H9 (cell line): ENCODE measurements at regions not wholly inside any gene's neighbourhood (a gene's known extent, or its start where the extent isn't known, plus 50 kb on each side); places are given as distances from the start of the nearest gene placed in this dataset.

Experiments used
- DNase-seq: peaks from one replicate; pipeline ENCODE4 v3.0.0-alpha.2; 2017
- H2AFZ ChIP-seq: one replicate; pipeline ENCODE4 v1.6.1; 2013; ENCODE audit warnings: mild to moderate bottlenecking, low read length, control low read depth, moderate library complexity
- H2AK5ac ChIP-seq: 2 replicates; pipeline ENCODE4 v1.6.1; 2013; ENCODE audit warnings: low read length, control low read depth, mixed read lengths; ENCODE audit not compliant: insufficient read length
- H2BK120ac ChIP-seq: one replicate; pipeline ENCODE4 v1.6.1; 2013; ENCODE audit warnings: low read depth, mild to moderate bottlenecking, low read length, control low read depth, inconsistent platforms; ENCODE audit not compliant: poor library complexity, severe bottlenecking
- H2BK12ac ChIP-seq: 2 replicates; pipeline ENCODE4 v1.6.1; 2013; ENCODE audit warnings: low read length, control low read depth, mixed read lengths, low read depth; ENCODE audit not compliant: insufficient read length
- H2BK15ac ChIP-seq: 2 replicates; pipeline ENCODE4 v1.6.1; 2013; ENCODE audit warnings: low read depth, low read length, control low read depth
- H2BK20ac ChIP-seq: one replicate; pipeline ENCODE4 v1.6.1; 2013; ENCODE audit warnings: low read depth, mild to moderate bottlenecking, low read length, control low read depth, inconsistent platforms; ENCODE audit not compliant: poor library complexity, severe bottlenecking
- H2BK5ac ChIP-seq: 2 replicates; pipeline ENCODE4 v1.6.1; 2013; ENCODE audit warnings: low read length, control low read depth, mixed read lengths; ENCODE audit not compliant: insufficient read length
- H3K14ac ChIP-seq: 2 replicates; pipeline ENCODE4 v1.6.1; 2013; ENCODE audit warnings: low read length, control low read depth; ENCODE audit not compliant: insufficient read depth
- H3K18ac ChIP-seq: 2 replicates; pipeline ENCODE4 v1.6.1; 2013; ENCODE audit warnings: low read depth, mild to moderate bottlenecking, mixed read lengths, low read length, control low read depth; ENCODE audit not compliant: insufficient read length
- H3K23ac ChIP-seq: 2 replicates; pipeline ENCODE4 v1.6.1; 2013; ENCODE audit warnings: low read length, control low read depth, mixed read lengths, low read depth; ENCODE audit not compliant: insufficient read length
- H3K23me2 ChIP-seq: 2 replicates; pipeline ENCODE4 v1.6.1; 2013; ENCODE audit warnings: low read depth, mild to moderate bottlenecking, mixed read lengths, low read length, control low read depth; ENCODE audit not compliant: insufficient read length, poor library complexity, severe bottlenecking
- H3K27ac ChIP-seq: 2 replicates; pipeline ENCODE4 v1.5.1; 2013; ENCODE audit warnings: low read length, control low read depth, mixed read lengths, low read depth; ENCODE audit not compliant: insufficient read length
- H3K27me3 ChIP-seq: 2 replicates; pipeline ENCODE4 v1.6.1; 2013; ENCODE audit warnings: low read length, control low read depth, inconsistent platforms; ENCODE audit not compliant: insufficient read depth
- H3K4ac ChIP-seq: 2 replicates; pipeline ENCODE4 v1.6.1; 2013; ENCODE audit warnings: low read depth, mild to moderate bottlenecking, control low read depth, inconsistent platforms, low read length, moderate library complexity
- H3K4me1 ChIP-seq: 2 replicates; pipeline ENCODE4 v1.6.1; 2013; ENCODE audit warnings: low read length, control low read depth, inconsistent platforms; ENCODE audit not compliant: insufficient read depth
- H3K4me2 ChIP-seq: 2 replicates; pipeline ENCODE4 v1.6.1; 2013; ENCODE audit warnings: low read length, control low read depth, mixed read lengths; ENCODE audit not compliant: insufficient read length, insufficient read depth
- H3K56ac ChIP-seq: 2 replicates; pipeline ENCODE4 v1.6.1; 2013; ENCODE audit warnings: low read depth, mild to moderate bottlenecking, mixed read lengths, low read length, control low read depth; ENCODE audit not compliant: insufficient read length
- H3K79me1 ChIP-seq: 2 replicates; pipeline ENCODE4 v1.6.1; 2013; ENCODE audit warnings: low read depth, mild to moderate bottlenecking, moderate library complexity, low read length, control low read depth, inconsistent platforms; ENCODE audit not compliant: insufficient read depth, poor library complexity, severe bottlenecking
- H3K79me2 ChIP-seq: 2 replicates; pipeline ENCODE4 v1.6.1; 2013; ENCODE audit warnings: low read length, control low read depth, inconsistent platforms; ENCODE audit not compliant: insufficient read depth
- H3K9ac ChIP-seq: 2 replicates; pipeline ENCODE4 v1.6.1; 2013; ENCODE audit warnings: low read length, control low read depth, mixed read lengths; ENCODE audit not compliant: insufficient read length; ENCODE audit errors: extremely low read depth
- H3K9me3 ChIP-seq: one replicate; pipeline ENCODE4 v1.6.1; 2013; ENCODE audit warnings: low read depth, low read length, inconsistent platforms; ENCODE audit not compliant: control insufficient read depth
- H3T11ph ChIP-seq: one replicate; pipeline ENCODE4 v1.6.1; 2013; ENCODE audit warnings: mild to moderate bottlenecking, low read length, control low read depth, inconsistent platforms
- H4K20me1 ChIP-seq: one replicate; pipeline ENCODE4 v1.6.1; 2013; ENCODE audit not compliant: control insufficient read depth, insufficient read length, insufficient read depth
- H4K5ac ChIP-seq: 2 replicates; pipeline ENCODE4 v1.6.1; 2013; ENCODE audit warnings: low read depth, mild to moderate bottlenecking, mixed read lengths, low read length, control low read depth; ENCODE audit not compliant: insufficient read length
- H4K8ac ChIP-seq: replicated peaks from 2 replicates; pipeline ENCODE4 v1.6.1; 2013; ENCODE audit warnings: low read length, control low read depth, mixed read lengths, low read depth; ENCODE audit not compliant: insufficient read length
- H4K91ac ChIP-seq: 2 replicates; pipeline ENCODE4 v1.6.1; 2013; ENCODE audit warnings: low read depth, mild to moderate bottlenecking, moderate library complexity, mixed read lengths, low read length, control low read depth; ENCODE audit not compliant: insufficient read length
- H3K27ac Mint-ChIP-seq, 3 experiments: 2 replicates in 2 of 3; 3 replicates in 1 of 3; pipeline ENCODE4 v1.8.0; 2020 to 2021; ENCODE audit warnings: mixed read lengths in 3 of 3, mild to moderate bottlenecking in 1 of 3, moderate library complexity in 1 of 3
- H3K27me3 Mint-ChIP-seq: 2 replicates; pipeline ENCODE4 v1.8.0; 2021; ENCODE audit warnings: low read depth, mild to moderate bottlenecking, moderate library complexity, mixed read lengths
- H3K36me3 Mint-ChIP-seq, 3 experiments: 2 replicates in 2 of 3; 3 replicates in 1 of 3; pipeline ENCODE4 v1.8.0; 2020 to 2021; ENCODE audit warnings: low read depth in 3 of 3, mixed read lengths in 3 of 3; ENCODE audit not compliant: insufficient read depth in 1 of 3
- H3K4me1 Mint-ChIP-seq, 2 experiments: 2 replicates each; pipeline ENCODE4 v1.8.0; 2020; ENCODE audit warnings: mixed read lengths in 2 of 2
- H3K4me3 Mint-ChIP-seq, 2 experiments: 2 replicates in 1 of 2; 3 replicates in 1 of 2; pipeline ENCODE4 v1.8.0; 2020 to 2021; ENCODE audit warnings: mild to moderate bottlenecking in 2 of 2, mixed read lengths in 2 of 2, moderate library complexity in 1 of 2
- H3K9me3 Mint-ChIP-seq, 2 experiments: 2 replicates in 1 of 2; 3 replicates in 1 of 2; pipeline ENCODE4 v1.8.0; 2020; ENCODE audit warnings: mild to moderate bottlenecking in 2 of 2, mixed read lengths in 2 of 2, moderate library complexity in 1 of 2
- WGBS: extraction: QIAGEN DNeasy Blood & Tissue Kit; methylation state at CpG from one replicate; pipeline ENCODE4 v1.1.7; 2013; ENCODE audit warnings: missing lambda C conversion rate, low lambda C conversion rate, mixed read lengths; ENCODE audit not compliant: insufficient read length; ENCODE audit errors: extremely low coverage; 5-methylcytosine and 5-hydroxymethylcytosine counted together
- TF ChIP-seq, protein P1 (sequence below): fragments of 200-600 bp; sonication (generic); conservative IDR thresholded peaks from 3 replicates; pipeline ENCODE4 v1.8.0; 2021; ENCODE audit warnings: antibody characterized with exemption, mild to moderate bottlenecking

DNA sequence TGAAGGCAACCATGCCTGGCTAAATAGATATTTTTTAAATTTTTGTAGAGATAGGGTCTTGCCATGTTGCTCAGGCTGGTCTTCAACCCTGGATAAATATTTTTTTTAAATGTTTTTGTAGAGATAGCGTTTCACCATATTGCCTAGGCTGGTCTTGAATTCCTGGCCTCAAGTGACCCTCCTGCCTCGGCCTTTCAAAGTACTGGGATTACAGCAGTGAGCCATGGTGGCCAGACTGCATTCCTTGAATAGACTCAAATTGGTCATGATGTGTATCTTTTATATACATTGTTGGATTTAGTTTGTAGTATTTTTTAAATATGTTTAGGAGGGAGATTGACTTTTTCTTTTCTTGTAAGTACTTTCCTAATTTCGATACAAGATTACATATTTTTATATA lies 325.7 kb upstream of the C11orf87 start:
- Histone ChIP-seq H4K20me1 (no peaks in the 10 kb centered on the region), H3K56ac (no peak overlapping the region), H4K8ac (no peak overlapping the region), H3K79me1 (no peaks in the 10 kb centered on the region), H4K91ac (no peak overlapping the region), H3K27me3 (no peaks in the 10 kb centered on the region), H3K27ac (no peak overlapping the region), H3K9me3 (no peaks in the 10 kb centered on the region), H3T11ph (no peak overlapping the region), H3K4ac (no peak overlapping the region), H2BK15ac (no peak overlapping the region), H2BK12ac (no peak overlapping the region), H3K18ac (no peak overlapping the region), H3K23me2 (no peaks in the 10 kb centered on the region), H3K23ac (no peak overlapping the region), H3K4me2 (no peak overlapping the region), H2BK120ac (no peak overlapping the region), H3K9ac (no peak overlapping the region), H2BK5ac (no peak overlapping the region), H3K14ac (no peak overlapping the region), H2BK20ac (no peak overlapping the region), H3K4me1 (no peaks in the 10 kb centered on the region), H4K5ac (no peak overlapping the region), H2AK5ac (no peak overlapping the region), H3K79me2 (no peaks in the 10 kb centered on the region), H2AFZ (no peak overlapping the region)
- Mint-ChIP-seq H3K36me3 (no peaks in the 10 kb centered on the region), H3K27ac (no peak overlapping the region), H3K4me1 (no peaks in the 10 kb centered on the region), H3K9me3 (no peaks in the 10 kb centered on the region; a peak in 1 of 5 replicates), H3K4me3 (no peak overlapping the region), H3K27me3 (no peaks in the 10 kb centered on the region)
- WGBS, result no CpG with 5 or more reads among the region's 3 CpGs
- no peak for DNase-seq
- TF ChIP-seq, protein P1, sequence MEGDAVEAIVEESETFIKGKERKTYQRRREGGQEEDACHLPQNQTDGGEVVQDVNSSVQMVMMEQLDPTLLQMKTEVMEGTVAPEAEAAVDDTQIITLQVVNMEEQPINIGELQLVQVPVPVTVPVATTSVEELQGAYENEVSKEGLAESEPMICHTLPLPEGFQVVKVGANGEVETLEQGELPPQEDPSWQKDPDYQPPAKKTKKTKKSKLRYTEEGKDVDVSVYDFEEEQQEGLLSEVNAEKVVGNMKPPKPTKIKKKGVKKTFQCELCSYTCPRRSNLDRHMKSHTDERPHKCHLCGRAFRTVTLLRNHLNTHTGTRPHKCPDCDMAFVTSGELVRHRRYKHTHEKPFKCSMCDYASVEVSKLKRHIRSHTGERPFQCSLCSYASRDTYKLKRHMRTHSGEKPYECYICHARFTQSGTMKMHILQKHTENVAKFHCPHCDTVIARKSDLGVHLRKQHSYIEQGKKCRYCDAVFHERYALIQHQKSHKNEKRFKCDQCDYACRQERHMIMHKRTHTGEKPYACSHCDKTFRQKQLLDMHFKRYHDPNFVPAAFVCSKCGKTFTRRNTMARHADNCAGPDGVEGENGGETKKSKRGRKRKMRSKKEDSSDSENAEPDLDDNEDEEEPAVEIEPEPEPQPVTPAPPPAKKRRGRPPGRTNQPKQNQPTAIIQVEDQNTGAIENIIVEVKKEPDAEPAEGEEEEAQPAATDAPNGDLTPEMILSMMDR, result no peak
